ENCODE measurements at regions not wholly inside any gene's neighbourhood (a gene's known extent, or its start where the extent isn't known, plus 50 kb on each side); places are given as distances from the start of the nearest gene placed in this dataset.

GRCh38 chr3:84275532-84275931, 683.3 kb upstream of the CADM2 start:
- no peaks in the 10 kb centered on the region for H3K36me3 ChIP-seq
- in situ Hi-C loops (cut with MboI; ENCODE audit: low pct_ligation_motif_present in 1 of 4, low pct_unique_long_range_greater_than_20kb in 1 of 4, low sequenced_read_pairs in 3 of 4), result no loop called here
- H3K27ac ChIP-seq, result no peak overlapping the region
- DNase-seq, result no peak
- H3K4me1 ChIP-seq, result no peaks in the 10 kb centered on the region
- no peaks in the 10 kb centered on the region for H3K27me3 ChIP-seq
- no peaks in the 10 kb centered on the region for H3K9me3 ChIP-seq
- WGBS, 2 donors (ENCODE audit: low coverage in 1 of 2), result 63 to 86% methylated on average over 2 of the region's 2 CpGs
- no peak overlapping the region for H3K4me3 ChIP-seq
- TF ChIP-seq POLR2AphosphoS5 (IDR thresholded peaks at IDR 0.05) (no peak), CTCF (IDR thresholded peaks at IDR 0.05) (no peak), EP300 (IDR thresholded peaks at IDR 0.05; ENCODE audit: low read depth) (no peak)
- intact Hi-C loops (cut with DNase I; ENCODE audit: low total_unique reads), result no loop called here

GRCh38 chr3:84277562-84278224, 681.1 kb upstream of the CADM2 start:
- Histone ChIP-seq H3K36me3 (no peaks in the 10 kb centered on the region), H3K27me3 (no peaks in the 10 kb centered on the region), H3K4me1 (no peaks in the 10 kb centered on the region), H3K9me3 (peaks cover 0 to 3% of the 10 kb centered on the region in 2 donors), H3K27ac (no peak overlapping the region), H3K4me3 (no peak overlapping the region)
- TF ChIP-seq POLR2A (IDR thresholded peaks at IDR 0.05) (no peak), CTCF (IDR thresholded peaks at IDR 0.05) (no peak), POLR2AphosphoS5 (IDR thresholded peaks at IDR 0.05) (no peak), EP300 (IDR thresholded peaks at IDR 0.05; ENCODE audit: low read depth) (no peak)
- intact Hi-C loops (cut with DNase I; ENCODE audit: low total_unique reads) (no loop called here), in situ Hi-C loops (cut with MboI; ENCODE audit: low pct_ligation_motif_present in 1 of 4, low pct_unique_long_range_greater_than_20kb in 1 of 4, low sequenced_read_pairs in 3 of 4) (no loop called here)
- no peak for DNase-seq

GRCh38 chr3:84292128-84292527, 666.7 kb upstream of the CADM2 start:
- Histone ChIP-seq H3K4me3 (no peak overlapping the region), H3K27ac (no peak overlapping the region), H3K4me1 (no peaks in the 10 kb centered on the region), H3K36me3 (no peaks in the 10 kb centered on the region), H3K27me3 (no peaks in the 10 kb centered on the region), H3K9me3 (no peaks in the 10 kb centered on the region)
- in situ Hi-C loops (cut with MboI; ENCODE audit: low pct_ligation_motif_present in 1 of 4, low pct_unique_long_range_greater_than_20kb in 1 of 4, low sequenced_read_pairs in 3 of 4) (no loop called here), intact Hi-C loops (cut with DNase I; ENCODE audit: low total_unique reads) (loop anchor here (5.0 kb wide), 1 partner anchor 1375 kb away; no protein-coding TSS in a partner anchor)
- no peak for DNase-seq
- 11 to 13% methylated on average over 1 of the region's 1 CpG for WGBS, 2 donors (ENCODE audit: low coverage in 1 of 2)
- no peak for TF ChIP-seq POLR2AphosphoS5 (IDR thresholded peaks at IDR 0.05)
- no peak for TF ChIP-seq CTCF (IDR thresholded peaks at IDR 0.05)
- TF ChIP-seq POLR2A (IDR thresholded peaks at IDR 0.05), result no peak
- TF ChIP-seq EP300 (IDR thresholded peaks at IDR 0.05; ENCODE audit: low read depth), result no peak

GRCh38 chr3:84299329-84299728, 659.5 kb upstream of the CADM2 start:
- no peaks in the 10 kb centered on the region for H3K9me3 ChIP-seq
- in situ Hi-C loops (cut with MboI; ENCODE audit: low pct_ligation_motif_present in 1 of 4, low pct_unique_long_range_greater_than_20kb in 1 of 4, low sequenced_read_pairs in 3 of 4), result no loop called here
- no peak overlapping the region for H3K27ac ChIP-seq
- no peaks in the 10 kb centered on the region for H3K27me3 ChIP-seq
- H3K36me3 ChIP-seq, result no peaks in the 10 kb centered on the region
- no peak overlapping the region for H3K4me3 ChIP-seq
- intact Hi-C loops (cut with DNase I; ENCODE audit: low total_unique reads), result no loop called here
- WGBS, 2 donors (ENCODE audit: low coverage in 1 of 2), result 71 to 83% methylated on average over 6 of the region's 6 CpGs
- TF ChIP-seq EP300 (IDR thresholded peaks at IDR 0.05; ENCODE audit: low read depth) (no peak), POLR2AphosphoS5 (IDR thresholded peaks at IDR 0.05) (no peak), CTCF (IDR thresholded peaks at IDR 0.05) (no peak), POLR2A (IDR thresholded peaks at IDR 0.05) (no peak)
- no peak for DNase-seq
- no peaks in the 10 kb centered on the region for H3K4me1 ChIP-seq

All from transverse colon (tissue), 4 donors.